Vagina (tissue), 2 donors: ENCODE measurements at regions not wholly inside any gene's neighbourhood (a gene's known extent, or its start where the extent isn't known, plus 50 kb on each side); places are given as distances from the start of the nearest gene placed in this dataset.

Experiments
- DNase-seq, 2 donors: peaks; one replicate each; pipeline ENCODE4 v3.0.0-alpha.2; 2017; ENCODE audit errors: extremely low spot score in 2 of 2
- H3K27ac ChIP-seq: fragments of 200-600 bp; sonication (generic); one replicate; pipeline ENCODE4 v1.5.1; 2019
- H3K27me3 ChIP-seq: fragments of 200-600 bp; sonication (generic); one replicate; pipeline ENCODE4 v1.5.1; 2019
- H3K36me3 ChIP-seq, 2 donors: fragments of 200-600 bp; sonication (generic); one replicate each; pipeline ENCODE4 v1.5.1; 2017 to 2019
- H3K4me1 ChIP-seq: fragments of 200-600 bp; sonication (generic); one replicate; pipeline ENCODE4 v1.5.1; 2019
- H3K4me3 ChIP-seq, 2 donors: fragments of 200-600 bp; sonication (generic); 1 replicate in 1 of 2; 2 replicates in 1 of 2; pipeline ENCODE4 v1.5.1; 2016 to 2019
- H3K9me3 ChIP-seq: fragments of 200-600 bp; sonication (generic); one replicate; pipeline ENCODE4 v1.5.1; 2019
- POLR2A ChIP-seq, 2 donors: fragments of 450-650 bp; IDR thresholded peaks; one replicate each; pipeline ENCODE4 v1.6.1; 2017; ENCODE audit warnings: antibody characterized with exemption in 2 of 2, mild to moderate bottlenecking in 2 of 2, moderate library complexity in 2 of 2
- POLR2AphosphoS5 ChIP-seq, 2 donors: sonication (generic); formaldehyde crosslinking; IDR thresholded peaks; one replicate each; pipeline ENCODE4 v1.9.0; 2017; ENCODE audit warnings: antibody characterized with exemption in 2 of 2, mild to moderate bottlenecking in 2 of 2, low read depth in 1 of 2; ENCODE audit not compliant: insufficient read depth in 1 of 2
- intact Hi-C: fragments of 100-400 bp; cut with DNase I; formaldehyde crosslinking; loops from one replicate; pipeline ENCODE4 v1.15.1; 2023
- TF ChIP-seq, protein P1 (sequence below), 3 experiments: fragments of 450-650 bp in 2 of 3; fragments of 200-600 bp in 1 of 3; sonication (generic) in 1 of 3; IDR thresholded peaks; one replicate each; pipeline ENCODE4 v1.5.1; 2017 to 2019; ENCODE audit warnings: antibody characterized with exemption in 3 of 3, mild to moderate bottlenecking in 2 of 3, moderate library complexity in 2 of 3

DNA sequence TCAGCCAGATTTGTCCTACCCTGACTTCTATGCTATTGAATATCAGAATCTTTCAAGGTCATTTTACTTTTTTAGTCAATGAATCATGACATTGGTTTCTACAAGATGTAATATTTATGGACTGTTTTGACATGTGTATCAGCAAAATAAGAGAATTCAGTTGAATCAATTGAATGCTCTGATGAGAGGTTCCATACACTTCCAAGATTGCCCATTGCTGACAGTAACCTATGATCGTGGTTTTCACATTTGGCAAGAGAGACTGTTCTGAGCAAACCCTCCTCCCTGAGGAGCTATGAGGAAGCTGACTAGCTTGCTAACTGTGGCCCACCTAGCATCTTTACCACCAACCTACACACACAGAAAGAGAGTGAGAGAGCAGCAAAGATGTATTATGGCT, 56.7 kb upstream of the FST start:
- no peaks in the 10 kb centered on the region for H3K4me1 ChIP-seq
- H3K4me3 ChIP-seq = no peak overlapping the region
- no peak for TF ChIP-seq POLR2A (IDR thresholded peaks at IDR 0.05)
- TF ChIP-seq, protein P1, sequence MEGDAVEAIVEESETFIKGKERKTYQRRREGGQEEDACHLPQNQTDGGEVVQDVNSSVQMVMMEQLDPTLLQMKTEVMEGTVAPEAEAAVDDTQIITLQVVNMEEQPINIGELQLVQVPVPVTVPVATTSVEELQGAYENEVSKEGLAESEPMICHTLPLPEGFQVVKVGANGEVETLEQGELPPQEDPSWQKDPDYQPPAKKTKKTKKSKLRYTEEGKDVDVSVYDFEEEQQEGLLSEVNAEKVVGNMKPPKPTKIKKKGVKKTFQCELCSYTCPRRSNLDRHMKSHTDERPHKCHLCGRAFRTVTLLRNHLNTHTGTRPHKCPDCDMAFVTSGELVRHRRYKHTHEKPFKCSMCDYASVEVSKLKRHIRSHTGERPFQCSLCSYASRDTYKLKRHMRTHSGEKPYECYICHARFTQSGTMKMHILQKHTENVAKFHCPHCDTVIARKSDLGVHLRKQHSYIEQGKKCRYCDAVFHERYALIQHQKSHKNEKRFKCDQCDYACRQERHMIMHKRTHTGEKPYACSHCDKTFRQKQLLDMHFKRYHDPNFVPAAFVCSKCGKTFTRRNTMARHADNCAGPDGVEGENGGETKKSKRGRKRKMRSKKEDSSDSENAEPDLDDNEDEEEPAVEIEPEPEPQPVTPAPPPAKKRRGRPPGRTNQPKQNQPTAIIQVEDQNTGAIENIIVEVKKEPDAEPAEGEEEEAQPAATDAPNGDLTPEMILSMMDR (IDR thresholded peaks at IDR 0.05) = no peak
- no peak for TF ChIP-seq POLR2AphosphoS5 (IDR thresholded peaks at IDR 0.05; ENCODE audit: insufficient read depth in 1 of 2, low read depth in 1 of 2)
- intact Hi-C loops = no loop called here
- no peaks in the 10 kb centered on the region for H3K9me3 ChIP-seq
- no peak overlapping the region for H3K27ac ChIP-seq
- H3K36me3 ChIP-seq = no peaks in the 10 kb centered on the region
- H3K27me3 ChIP-seq = no peaks in the 10 kb centered on the region
- no peak for DNase-seq

DNA sequence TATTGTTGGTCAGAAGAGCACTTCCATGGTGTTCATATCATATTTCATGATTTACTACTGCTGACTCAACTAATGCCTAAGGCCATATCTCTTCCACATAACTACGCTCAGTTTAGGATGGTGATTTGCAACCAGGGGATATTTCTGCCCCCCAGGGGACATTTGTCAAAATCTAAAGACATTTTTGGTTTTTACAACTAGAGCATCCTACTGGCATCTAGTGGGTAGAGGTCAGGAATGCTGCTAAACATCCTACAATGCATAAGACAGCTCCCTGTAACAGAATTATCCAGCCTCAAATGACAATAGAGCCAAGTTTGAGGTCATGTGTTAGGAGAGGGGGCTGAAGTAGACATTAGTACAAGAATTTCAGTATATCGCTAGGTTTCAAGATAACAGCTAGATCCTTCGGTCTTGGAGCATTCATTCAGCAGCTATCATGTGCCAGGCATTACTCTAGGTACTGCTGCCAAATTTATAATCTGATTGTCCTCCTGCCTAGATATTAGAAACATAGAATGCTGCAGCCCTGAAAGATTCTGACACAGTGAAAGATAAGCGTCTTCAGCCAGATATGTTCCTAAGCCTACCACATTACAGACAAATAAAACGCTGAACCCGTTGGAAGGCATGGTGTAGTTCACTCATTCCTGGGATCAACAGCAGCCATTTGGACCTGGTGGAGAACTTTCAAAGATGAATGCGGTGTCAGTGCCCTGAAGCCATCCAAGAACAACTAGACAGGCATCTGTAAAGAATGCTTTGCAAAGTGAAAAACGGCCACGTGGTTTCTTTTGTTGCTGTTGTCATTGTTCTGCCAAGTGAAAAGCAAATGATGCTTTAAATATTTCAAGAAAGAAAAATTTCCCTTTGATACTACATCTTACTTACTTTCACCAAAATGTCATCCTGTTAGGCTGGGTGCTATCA, 55.5 kb upstream of the FST start:
- intact Hi-C loops = no loop called here
- TF ChIP-seq POLR2AphosphoS5 (IDR thresholded peaks at IDR 0.05; ENCODE audit: insufficient read depth in 1 of 2, low read depth in 1 of 2) = no peak
- TF ChIP-seq POLR2A (IDR thresholded peaks at IDR 0.05) = no peak
- TF ChIP-seq, protein P1 (IDR thresholded peaks at IDR 0.05) = no peak
- no peak for DNase-seq
- no peaks in the 10 kb centered on the region for H3K36me3 ChIP-seq
- no peaks in the 10 kb centered on the region for H3K9me3 ChIP-seq
- H3K27me3 ChIP-seq = no peaks in the 10 kb centered on the region
- H3K4me1 ChIP-seq = no peaks in the 10 kb centered on the region
- no peak overlapping the region for H3K27ac ChIP-seq
- H3K4me3 ChIP-seq = no peak overlapping the region

DNA sequence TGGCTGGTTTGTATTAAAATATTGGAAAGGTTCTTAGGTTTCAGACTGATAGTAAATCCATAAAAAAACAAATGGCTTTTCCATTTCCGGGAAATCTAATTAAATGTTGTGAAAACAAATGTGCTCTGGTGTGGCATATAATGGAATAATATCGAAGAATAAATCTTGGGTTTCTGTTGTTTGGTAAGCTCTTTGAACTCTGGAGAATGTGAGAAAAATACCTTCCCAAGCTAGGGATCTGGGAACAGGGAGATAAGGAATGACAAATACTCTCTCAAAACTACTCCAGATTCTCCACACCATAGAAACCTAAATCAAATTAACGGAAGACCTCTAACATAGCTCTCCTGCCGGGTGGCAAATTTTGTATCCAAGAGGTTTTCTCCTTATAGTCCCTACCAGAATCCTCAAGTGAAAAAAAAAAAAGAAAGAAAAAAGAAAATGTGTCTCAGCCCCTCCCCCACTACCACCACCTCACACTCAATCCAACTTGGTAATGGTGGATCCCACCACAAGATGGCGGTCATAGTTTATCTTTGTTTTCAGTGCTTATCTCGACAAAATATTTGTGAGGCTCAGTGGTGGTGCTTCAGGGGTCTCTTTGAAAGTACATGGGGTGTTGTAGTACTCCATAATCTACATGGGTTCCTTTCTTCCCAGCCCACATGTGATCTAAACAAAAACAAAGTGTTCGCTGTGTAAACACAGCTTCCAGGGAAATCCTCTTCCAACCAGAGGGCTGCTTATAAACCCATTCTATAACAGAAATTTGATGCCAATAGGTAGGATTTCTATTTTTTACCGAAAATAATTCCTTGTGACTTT, 54.5 kb upstream of the FST start:
- Histone ChIP-seq H3K9me3 (no peaks in the 10 kb centered on the region), H3K36me3 (no peaks in the 10 kb centered on the region), H3K4me3 (no peak overlapping the region), H3K4me1 (no peaks in the 10 kb centered on the region), H3K27me3 (no peaks in the 10 kb centered on the region), H3K27ac (no peak overlapping the region)
- intact Hi-C loops = no loop called here
- no peak for TF ChIP-seq POLR2A (IDR thresholded peaks at IDR 0.05)
- TF ChIP-seq POLR2AphosphoS5 (IDR thresholded peaks at IDR 0.05; ENCODE audit: insufficient read depth in 1 of 2, low read depth in 1 of 2) = no peak
- TF ChIP-seq, protein P1 (IDR thresholded peaks at IDR 0.05) = no peak
- DNase-seq = no peak

DNA sequence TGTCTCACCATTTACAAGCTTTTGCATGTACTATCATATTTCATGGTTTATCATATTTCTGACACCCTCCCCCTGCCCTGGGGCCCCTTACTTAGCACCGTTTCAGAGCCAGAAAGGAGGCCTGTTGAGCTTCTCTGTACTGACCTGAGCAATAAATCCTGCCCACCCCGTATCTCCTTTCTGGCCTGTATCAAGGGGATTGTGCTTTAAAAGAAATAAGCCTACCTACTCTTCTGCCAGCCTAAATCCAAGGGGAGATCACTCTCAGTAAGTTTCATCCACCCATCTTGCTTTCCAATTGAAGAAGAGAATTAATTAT, 54.0 kb upstream of the FST start:
- TF ChIP-seq, protein P1 (IDR thresholded peaks at IDR 0.05) = no peak
- Histone ChIP-seq H3K36me3 (no peaks in the 10 kb centered on the region), H3K27me3 (no peaks in the 10 kb centered on the region), H3K27ac (no peak overlapping the region), H3K9me3 (no peaks in the 10 kb centered on the region), H3K4me3 (no peak overlapping the region), H3K4me1 (no peaks in the 10 kb centered on the region)
- intact Hi-C loops = no loop called here
- no peak for DNase-seq

DNA sequence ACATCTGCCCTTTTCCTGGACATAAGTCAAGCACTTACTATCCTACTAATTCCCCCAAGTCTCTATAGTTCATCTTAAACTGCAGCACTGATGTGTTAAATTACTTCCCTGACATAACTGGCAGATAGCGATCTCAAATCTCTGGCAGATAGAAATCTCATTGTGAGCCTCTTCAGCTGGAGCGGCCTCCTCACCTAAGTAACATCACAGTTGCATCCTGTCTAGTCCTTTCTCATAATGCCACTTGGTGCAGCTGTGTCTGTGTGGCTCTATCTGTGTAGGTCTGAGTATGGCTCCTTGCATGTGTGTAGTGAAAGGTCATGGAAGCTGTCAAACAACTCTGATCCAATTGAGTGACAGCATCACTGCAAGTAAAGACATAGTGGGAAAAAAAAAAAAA, 53.6 kb upstream of the FST start:
- no peak for DNase-seq
- Histone ChIP-seq H3K4me3 (no peak overlapping the region), H3K9me3 (no peaks in the 10 kb centered on the region), H3K27me3 (no peaks in the 10 kb centered on the region), H3K4me1 (no peaks in the 10 kb centered on the region), H3K36me3 (no peaks in the 10 kb centered on the region), H3K27ac (no peak overlapping the region)
- TF ChIP-seq POLR2A (IDR thresholded peaks at IDR 0.05) = no peak
- TF ChIP-seq, protein P1 (IDR thresholded peaks at IDR 0.05) = no peak
- no peak for TF ChIP-seq POLR2AphosphoS5 (IDR thresholded peaks at IDR 0.05; ENCODE audit: insufficient read depth in 1 of 2, low read depth in 1 of 2)
- intact Hi-C loops = no loop called here
